ENCODE measurements at regions not wholly inside any gene's neighbourhood (a gene's known extent, or its start where the extent isn't known, plus 50 kb on each side); places are given as distances from the start of the nearest gene placed in this dataset.

- H3K36me3 ChIP-seq (ENCODE audit: control insufficient read depth in 1 of 2, insufficient read depth in 2 of 2, low read length in 2 of 2), result no peaks in the 10 kb centered on the region
- no peak for TF ChIP-seq YY1 (IDR thresholded peaks at IDR 0.05; ENCODE audit: extremely low read depth, insufficient replicate concordance, low read depth, low read length)
- TF ChIP-seq, protein P1, sequence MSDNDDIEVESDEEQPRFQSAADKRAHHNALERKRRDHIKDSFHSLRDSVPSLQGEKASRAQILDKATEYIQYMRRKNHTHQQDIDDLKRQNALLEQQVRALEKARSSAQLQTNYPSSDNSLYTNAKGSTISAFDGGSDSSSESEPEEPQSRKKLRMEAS (IDR thresholded peaks at IDR 0.05), result no peak
- ChIA-PET CTCF (no interaction called here), POLR2A (no interaction called here), RAD21 (ENCODE audit: low non-redundant PET in 1 of 2, low total read pairs in 2 of 2, uncharacterized antibody in 2 of 2, unreplicated experiment in 2 of 2) (no interaction called here)
- H3K9ac ChIP-seq (ENCODE audit: low read length), result no peak overlapping the region
- no peak overlapping the region for H3K4me2 ChIP-seq (ENCODE audit: low read length)
- H3K9me2 ChIP-seq (ENCODE audit: insufficient read depth), result no peaks in the 10 kb centered on the region
- no peak overlapping the region for H2AFZ ChIP-seq (ENCODE audit: low read depth, low read length, poor library complexity, severe bottlenecking)
- no peaks in the 10 kb centered on the region for H3K79me2 ChIP-seq (ENCODE audit: insufficient read depth, low read length)
- no peaks in the 10 kb centered on the region for H4K20me1 ChIP-seq (ENCODE audit: insufficient read depth)
- no peaks in the 10 kb centered on the region for H3K9me3 ChIP-seq (ENCODE audit: control insufficient read depth in 1 of 2, insufficient read depth in 1 of 2, low read depth in 1 of 2, low read length in 2 of 2)
- H3K4me3 ChIP-seq (replicated peaks in 1 of 2; ENCODE audit: low read depth in 1 of 2, low read length in 2 of 2), result no peak overlapping the region
- H3K27me3 ChIP-seq (ENCODE audit: insufficient read depth, low read length), result no peaks in the 10 kb centered on the region
- DNase-seq (ENCODE audit: low read depth, low spot score), result no peak
- BruUV-seq (replicated peaks), result no TSS peak
- intact Hi-C loops (cut with micrococcal nuclease), result no loop called here
- H3K27ac ChIP-seq (ENCODE audit: low read depth, low read length), result no peak overlapping the region
- no peak for ATAC-seq
- no peaks in the 10 kb centered on the region for H3K4me1 ChIP-seq (ENCODE audit: control insufficient read depth in 1 of 2, insufficient read depth in 2 of 2, low read length in 2 of 2)
Measured at GRCh38 chrX:114451397-114451796, 132.5 kb upstream of the HTR2C start.

DNA sequence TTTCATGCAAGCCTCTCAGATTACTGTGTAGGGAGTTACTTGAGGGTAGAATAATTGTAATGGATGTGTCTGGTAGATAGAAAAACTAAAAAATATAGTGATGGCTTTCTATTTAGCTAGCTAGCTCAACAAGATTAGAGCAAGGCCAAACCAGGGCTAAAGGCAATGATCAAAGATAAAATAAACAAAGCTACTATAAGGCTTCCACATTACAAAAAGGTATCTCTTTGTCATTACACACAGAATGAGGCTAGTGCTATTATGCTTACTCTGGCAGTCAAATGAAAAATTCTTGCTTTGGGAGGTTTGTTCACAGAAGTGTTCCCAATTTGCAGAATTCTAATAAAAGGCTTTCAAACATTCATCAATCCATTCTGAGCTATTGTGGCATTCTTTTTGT, 121.6 kb upstream of the HTR2C start:
- ChIA-PET CTCF (no interaction called here), POLR2A (no interaction called here), RAD21 (ENCODE audit: low non-redundant PET in 1 of 2, low total read pairs in 2 of 2, uncharacterized antibody in 2 of 2, unreplicated experiment in 2 of 2) (no interaction called here)
- intact Hi-C loops (cut with micrococcal nuclease), result no loop called here
- Histone ChIP-seq H3K27me3 (ENCODE audit: insufficient read depth, low read length) (no peaks in the 10 kb centered on the region), H3K79me2 (ENCODE audit: insufficient read depth, low read length) (no peaks in the 10 kb centered on the region), H3K4me3 (replicated peaks in 1 of 2; ENCODE audit: low read depth in 1 of 2, low read length in 2 of 2) (no peak overlapping the region), H2AFZ (ENCODE audit: low read depth, low read length, poor library complexity, severe bottlenecking) (no peak overlapping the region), H3K9ac (ENCODE audit: low read length) (no peak overlapping the region), H4K20me1 (ENCODE audit: insufficient read depth) (no peaks in the 10 kb centered on the region), H3K9me3 (ENCODE audit: control insufficient read depth in 1 of 2, insufficient read depth in 1 of 2, low read depth in 1 of 2, low read length in 2 of 2) (no peaks in the 10 kb centered on the region), H3K9me2 (ENCODE audit: insufficient read depth) (no peaks in the 10 kb centered on the region), H3K36me3 (ENCODE audit: control insufficient read depth in 1 of 2, insufficient read depth in 2 of 2, low read length in 2 of 2) (no peaks in the 10 kb centered on the region), H3K4me1 (ENCODE audit: control insufficient read depth in 1 of 2, insufficient read depth in 2 of 2, low read length in 2 of 2) (no peaks in the 10 kb centered on the region), H3K4me2 (ENCODE audit: low read length) (no peak overlapping the region), H3K27ac (ENCODE audit: low read depth, low read length) (no peak overlapping the region)
- no peak for DNase-seq (ENCODE audit: low read depth, low spot score)
- no TSS peak for BruUV-seq (replicated peaks)
- TF ChIP-seq REST (IDR thresholded peaks at IDR 0.05; ENCODE audit: low read depth) (no peak), SIN3A (IDR thresholded peaks at IDR 0.05; ENCODE audit: low read depth) (no peak), YY1 (IDR thresholded peaks at IDR 0.05; ENCODE audit: extremely low read depth, insufficient replicate concordance, low read depth, low read length) (no peak)
- TF ChIP-seq, protein P2, sequence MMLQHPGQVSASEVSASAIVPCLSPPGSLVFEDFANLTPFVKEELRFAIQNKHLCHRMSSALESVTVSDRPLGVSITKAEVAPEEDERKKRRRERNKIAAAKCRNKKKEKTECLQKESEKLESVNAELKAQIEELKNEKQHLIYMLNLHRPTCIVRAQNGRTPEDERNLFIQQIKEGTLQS (IDR thresholded peaks at IDR 0.05), result no peak
- no peak for ATAC-seq
